Spleen (tissue), 7 donors: ENCODE measurements at regions not wholly inside any gene's neighbourhood (a gene's known extent, or its start where the extent isn't known, plus 50 kb on each side); places are given as distances from the start of the nearest gene placed in this dataset.

Experiments
- CTCF ChIP-seq, 11 experiments: fragments of 200-600 bp in 7 of 11; fragments of 450-650 bp in 4 of 11; sonication (generic) in 4 of 11; IDR thresholded peaks in 8 of 11; conservative IDR thresholded peaks in 3 of 11; 1 replicate in 7 of 11; 2 replicates in 4 of 11; pipeline versions ENCODE4 v1.4.0 to v1.8.0; 2016 to 2021; ENCODE audit warnings: antibody characterized with exemption in 11 of 11, inconsistent platforms in 4 of 11, mild to moderate bottlenecking in 1 of 11
- POLR2A ChIP-seq, 3 donors: fragments of 450-650 bp; IDR thresholded peaks; one replicate each; pipeline ENCODE4 v1.5.1; 2017; ENCODE audit warnings: antibody characterized with exemption in 3 of 3, mild to moderate bottlenecking in 1 of 3
- donor health status: DM: no; HTN: no; CAD: no; lungs with moderate emphysema.
- donor health status: DM: no; HTN: no; CAD: no.
- donor health status: DM: no; HTN: no; CAD: no.

DNA sequence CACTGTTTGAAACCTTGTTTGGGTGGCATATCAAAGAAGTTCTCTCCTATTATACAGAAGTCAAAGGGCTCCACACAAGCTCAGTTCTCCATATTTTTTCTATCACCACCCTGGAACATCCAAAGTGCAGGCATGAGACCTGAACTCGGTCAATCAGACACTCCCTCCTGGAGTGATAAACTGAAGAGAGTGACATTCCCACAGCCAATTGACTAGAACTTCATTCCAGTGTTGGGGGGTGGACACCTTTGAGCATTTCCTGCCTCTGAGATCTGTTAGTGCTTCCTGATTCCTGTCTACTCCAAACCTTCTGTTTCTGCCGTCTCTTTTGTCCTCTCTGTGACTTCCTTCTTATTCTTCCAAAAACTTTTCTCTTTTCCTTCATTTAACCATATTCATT is 220.7 kb upstream of the NOX3 start:
- TF ChIP-seq CTCF (IDR thresholded peaks at IDR 0.05 in 8 of 11, conservative IDR thresholded peaks at IDR 0.05 in 3 of 11), result no peak
- no peak for TF ChIP-seq POLR2A (IDR thresholded peaks at IDR 0.05)
